ENCODE measurements at regions not wholly inside any gene's neighbourhood (a gene's known extent, or its start where the extent isn't known, plus 50 kb on each side); places are given as distances from the start of the nearest gene placed in this dataset.
A peak's percentile ranks its signal among the peaks of the same experiment; 100 is the strongest.

DNA sequence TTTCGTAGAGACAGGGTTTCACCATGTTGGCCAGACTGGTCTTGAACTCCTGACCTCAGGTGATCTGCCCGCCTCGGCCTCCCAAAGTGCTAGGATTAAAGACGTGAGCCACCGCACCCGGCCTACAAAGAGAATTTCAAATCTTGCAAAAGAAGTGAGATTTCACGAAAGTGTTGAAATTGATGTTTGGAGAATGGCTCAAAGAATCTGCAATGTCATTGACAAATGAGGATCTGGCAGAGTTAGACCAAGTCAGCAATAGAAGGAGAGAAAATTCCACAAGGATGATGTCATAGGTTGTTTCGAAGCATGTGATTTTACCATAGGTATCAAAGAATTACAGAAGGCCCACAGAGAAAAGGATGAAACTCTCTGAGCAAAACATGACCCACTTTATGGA, 71.7 kb downstream of the LYZL2 start (continued):
- TF ChIP-seq, protein P1, sequence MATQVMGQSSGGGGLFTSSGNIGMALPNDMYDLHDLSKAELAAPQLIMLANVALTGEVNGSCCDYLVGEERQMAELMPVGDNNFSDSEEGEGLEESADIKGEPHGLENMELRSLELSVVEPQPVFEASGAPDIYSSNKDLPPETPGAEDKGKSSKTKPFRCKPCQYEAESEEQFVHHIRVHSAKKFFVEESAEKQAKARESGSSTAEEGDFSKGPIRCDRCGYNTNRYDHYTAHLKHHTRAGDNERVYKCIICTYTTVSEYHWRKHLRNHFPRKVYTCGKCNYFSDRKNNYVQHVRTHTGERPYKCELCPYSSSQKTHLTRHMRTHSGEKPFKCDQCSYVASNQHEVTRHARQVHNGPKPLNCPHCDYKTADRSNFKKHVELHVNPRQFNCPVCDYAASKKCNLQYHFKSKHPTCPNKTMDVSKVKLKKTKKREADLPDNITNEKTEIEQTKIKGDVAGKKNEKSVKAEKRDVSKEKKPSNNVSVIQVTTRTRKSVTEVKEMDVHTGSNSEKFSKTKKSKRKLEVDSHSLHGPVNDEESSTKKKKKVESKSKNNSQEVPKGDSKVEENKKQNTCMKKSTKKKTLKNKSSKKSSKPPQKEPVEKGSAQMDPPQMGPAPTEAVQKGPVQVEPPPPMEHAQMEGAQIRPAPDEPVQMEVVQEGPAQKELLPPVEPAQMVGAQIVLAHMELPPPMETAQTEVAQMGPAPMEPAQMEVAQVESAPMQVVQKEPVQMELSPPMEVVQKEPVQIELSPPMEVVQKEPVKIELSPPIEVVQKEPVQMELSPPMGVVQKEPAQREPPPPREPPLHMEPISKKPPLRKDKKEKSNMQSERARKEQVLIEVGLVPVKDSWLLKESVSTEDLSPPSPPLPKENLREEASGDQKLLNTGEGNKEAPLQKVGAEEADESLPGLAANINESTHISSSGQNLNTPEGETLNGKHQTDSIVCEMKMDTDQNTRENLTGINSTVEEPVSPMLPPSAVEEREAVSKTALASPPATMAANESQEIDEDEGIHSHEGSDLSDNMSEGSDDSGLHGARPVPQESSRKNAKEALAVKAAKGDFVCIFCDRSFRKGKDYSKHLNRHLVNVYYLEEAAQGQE (IDR thresholded peaks at IDR 0.05; ENCODE audit: borderline replicate concordance) = no peak
- TF ChIP-seq, protein P1 (CRISPR knock-in tag; IDR thresholded peaks at IDR 0.05; ENCODE audit: low read depth) = no peak
- TF ChIP-seq ZBTB8A (IDR thresholded peaks at IDR 0.05; ENCODE audit: partially characterized antibody) (no peak), NBN (IDR thresholded peaks at IDR 0.05; ENCODE audit: low read depth) (no peak), KDM1A (IDR thresholded peaks at IDR 0.05) (no peak), KLF6 (CRISPR knock-in tag; IDR thresholded peaks at IDR 0.05; ENCODE audit: borderline replicate concordance) (no peak), TFAM (CRISPR knock-in tag; conservative IDR thresholded peaks at IDR 0.05) (no peak), BCL6 (CRISPR knock-in tag; IDR thresholded peaks at IDR 0.05) (no peak), ETV6 (IDR thresholded peaks at IDR 0.05; ENCODE audit: borderline replicate concordance in 1 of 2, low read depth in 2 of 2, low read length in 1 of 2) (no peak), ETV6 (CRISPR knock-in tag; IDR thresholded peaks at IDR 0.05; ENCODE audit: borderline replicate concordance) (no peak), ZNF778 (CRISPR knock-in tag; IDR thresholded peaks at IDR 0.05) (no peak), TBP (optimal IDR thresholded peaks at IDR 0.05; ENCODE audit: low read depth, low read length) (no peak), ZNF583 (CRISPR knock-in tag; IDR thresholded peaks at IDR 0.05) (no peak), GTF2F1 (IDR thresholded peaks at IDR 0.05; ENCODE audit: low read depth, low read length) (no peak), NCOA6 (IDR thresholded peaks at IDR 0.05) (no peak), POLR2A (conservative IDR thresholded peaks at IDR 0.05) (no peak), HOXB6 (CRISPR knock-in tag; IDR thresholded peaks at IDR 0.05; ENCODE audit: borderline replicate concordance) (no peak), MTA3 (IDR thresholded peaks at IDR 0.05; ENCODE audit: borderline replicate concordance) (no peak), ARID2 (IDR thresholded peaks at IDR 0.05) (no peak), HDGF (IDR thresholded peaks at IDR 0.05) (no peak), PURB (CRISPR knock-in tag; IDR thresholded peaks at IDR 0.05; ENCODE audit: low read depth) (no peak)
- TF ChIP-seq, protein P2, sequence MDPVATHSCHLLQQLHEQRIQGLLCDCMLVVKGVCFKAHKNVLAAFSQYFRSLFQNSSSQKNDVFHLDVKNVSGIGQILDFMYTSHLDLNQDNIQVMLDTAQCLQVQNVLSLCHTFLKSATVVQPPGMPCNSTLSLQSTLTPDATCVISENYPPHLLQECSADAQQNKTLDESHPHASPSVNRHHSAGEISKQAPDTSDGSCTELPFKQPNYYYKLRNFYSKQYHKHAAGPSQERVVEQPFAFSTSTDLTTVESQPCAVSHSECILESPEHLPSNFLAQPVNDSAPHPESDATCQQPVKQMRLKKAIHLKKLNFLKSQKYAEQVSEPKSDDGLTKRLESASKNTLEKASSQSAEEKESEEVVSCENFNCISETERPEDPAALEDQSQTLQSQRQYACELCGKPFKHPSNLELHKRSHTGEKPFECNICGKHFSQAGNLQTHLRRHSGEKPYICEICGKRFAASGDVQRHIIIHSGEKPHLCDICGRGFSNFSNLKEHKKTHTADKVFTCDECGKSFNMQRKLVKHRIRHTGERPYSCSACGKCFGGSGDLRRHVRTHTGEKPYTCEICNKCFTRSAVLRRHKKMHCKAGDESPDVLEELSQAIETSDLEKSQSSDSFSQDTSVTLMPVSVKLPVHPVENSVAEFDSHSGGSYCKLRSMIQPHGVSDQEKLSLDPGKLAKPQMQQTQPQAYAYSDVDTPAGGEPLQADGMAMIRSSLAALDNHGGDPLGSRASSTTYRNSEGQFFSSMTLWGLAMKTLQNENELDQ (CRISPR knock-in tag; IDR thresholded peaks at IDR 0.05; ENCODE audit: borderline replicate concordance) = no peak
- TF ChIP-seq, protein P3, sequence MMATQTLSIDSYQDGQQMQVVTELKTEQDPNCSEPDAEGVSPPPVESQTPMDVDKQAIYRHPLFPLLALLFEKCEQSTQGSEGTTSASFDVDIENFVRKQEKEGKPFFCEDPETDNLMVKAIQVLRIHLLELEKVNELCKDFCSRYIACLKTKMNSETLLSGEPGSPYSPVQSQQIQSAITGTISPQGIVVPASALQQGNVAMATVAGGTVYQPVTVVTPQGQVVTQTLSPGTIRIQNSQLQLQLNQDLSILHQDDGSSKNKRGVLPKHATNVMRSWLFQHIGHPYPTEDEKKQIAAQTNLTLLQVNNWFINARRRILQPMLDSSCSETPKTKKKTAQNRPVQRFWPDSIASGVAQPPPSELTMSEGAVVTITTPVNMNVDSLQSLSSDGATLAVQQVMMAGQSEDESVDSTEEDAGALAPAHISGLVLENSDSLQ (IDR thresholded peaks at IDR 0.05) = peak; percentile 67

All from K562 (cell line).